GM18870 (cell line): ENCODE measurements at regions not wholly inside any gene's neighbourhood (a gene's known extent, or its start where the extent isn't known, plus 50 kb on each side); places are given as distances from the start of the nearest gene placed in this dataset.

Experiments
- ATAC-seq: cut with Tn5 transposase; IDR thresholded peaks from one replicate; pipeline ENCODE4 v1.9.1; 2021; ENCODE audit warnings: moderate library complexity; ENCODE audit not compliant: unreplicated experiment

DNA sequence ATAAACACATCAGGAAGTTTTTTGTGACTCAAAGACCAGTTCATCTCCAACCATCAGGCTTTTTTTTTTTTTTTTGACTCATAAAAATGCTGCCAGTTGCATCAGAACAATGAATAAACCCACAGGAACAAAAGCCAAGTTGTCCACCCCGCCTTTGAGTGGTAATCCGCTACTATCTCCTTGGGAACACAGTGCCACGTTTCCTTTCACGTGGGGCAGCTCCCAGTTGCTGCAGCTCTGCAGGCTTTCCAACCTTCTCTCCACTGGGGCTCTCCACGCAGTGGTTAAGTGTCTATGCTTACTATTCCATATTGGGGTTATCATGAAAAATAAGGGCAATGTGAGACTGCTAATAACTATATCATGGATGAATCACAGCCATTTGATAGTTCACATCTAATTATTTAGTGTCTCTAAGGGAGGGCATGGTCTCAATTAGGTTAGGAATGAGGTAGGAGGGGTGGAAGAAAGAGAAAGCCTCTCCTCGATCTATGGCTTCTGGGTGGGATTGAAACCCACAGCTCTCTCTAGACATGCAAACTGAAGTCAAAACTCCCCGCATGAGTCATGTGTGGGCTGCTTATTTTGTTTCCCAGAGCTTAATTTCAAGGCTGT lies 55.8 kb upstream of the ACTBL2 start:
- no peak for ATAC-seq

DNA sequence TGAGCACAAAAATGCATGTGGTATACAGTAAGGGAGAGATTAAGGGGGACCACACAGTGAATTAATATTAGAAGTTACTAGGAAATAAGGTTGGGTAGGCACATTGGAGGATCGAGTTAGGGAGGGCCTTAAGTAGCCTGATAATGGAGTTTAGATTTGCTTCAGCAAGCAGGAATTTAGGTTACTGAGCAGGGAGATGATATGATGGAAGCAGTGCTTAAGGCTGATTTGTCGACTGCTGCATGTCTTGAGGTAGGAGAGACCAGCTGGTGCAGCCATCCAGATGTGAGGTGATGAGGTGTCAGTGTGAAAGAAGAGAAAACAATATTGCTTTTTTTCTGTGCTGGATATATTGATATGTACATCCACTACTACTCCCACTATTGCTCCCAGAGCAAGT lies 55.2 kb upstream of the ACTBL2 start:
- ATAC-seq: no peak

DNA sequence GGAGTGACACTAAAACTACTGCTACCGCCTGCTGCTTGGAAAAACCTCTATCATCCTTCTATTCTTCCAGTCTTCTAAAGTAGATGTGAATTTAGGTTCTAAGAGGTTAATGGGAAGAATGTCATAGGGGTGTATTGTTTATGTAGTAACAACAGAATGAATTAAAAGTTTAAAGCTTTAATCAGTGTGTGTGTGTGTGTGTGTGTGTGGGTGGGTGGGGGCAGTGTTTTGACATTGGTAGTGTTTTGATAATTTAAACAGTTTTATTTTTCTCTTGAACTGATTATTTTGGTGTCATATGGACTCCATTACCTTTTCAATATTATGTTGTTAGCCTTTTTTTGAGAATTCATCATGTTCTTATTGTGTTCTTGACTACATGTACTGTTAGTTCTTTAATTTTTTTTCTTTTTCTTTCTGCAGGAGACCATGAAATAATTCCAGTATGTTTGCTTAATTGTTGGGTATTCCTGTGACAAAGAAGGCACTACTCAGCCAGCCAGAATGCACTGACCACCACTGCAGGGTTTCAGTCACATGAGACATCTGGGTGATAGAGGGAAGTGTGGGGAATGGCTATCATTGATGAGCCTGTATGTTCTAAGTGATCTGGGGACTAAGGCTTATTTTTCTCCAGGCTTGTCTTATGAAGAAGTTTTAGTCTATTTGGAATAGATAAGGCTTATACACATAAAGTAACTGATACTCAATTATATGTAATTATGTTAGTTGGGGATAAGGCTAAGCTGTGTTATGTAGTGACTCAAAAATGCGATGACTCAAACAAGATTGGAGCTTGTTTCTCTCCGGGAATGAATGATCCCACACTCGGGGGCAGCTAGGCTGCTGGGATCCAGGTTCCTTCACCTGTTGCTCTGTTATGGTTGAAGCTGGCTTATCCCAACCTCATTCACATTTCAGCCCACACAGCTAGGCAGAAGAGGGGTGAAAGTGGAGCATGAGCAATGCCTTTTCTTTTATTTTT lies 50.2 kb upstream of the ACTBL2 start:
- ATAC-seq: no peak
